Spinal cord (tissue), 9 donors: ENCODE measurements at regions not wholly inside any gene's neighbourhood (a gene's known extent, or its start where the extent isn't known, plus 50 kb on each side); places are given as distances from the start of the nearest gene placed in this dataset.

Experiments
- DNase-seq, 6 donors: peaks; one replicate each; pipeline versions ENCODE4 v3.0.0 to v3.0.0-alpha.2; 2013 to 2015; ENCODE audit warnings: low spot score in 6 of 6, low read depth in 4 of 6
- H3K27ac ChIP-seq: one replicate; pipeline ENCODE4 v1.5.1; 2013; ENCODE audit warnings: low read depth, low read length, control low read depth
- H3K27me3 ChIP-seq: one replicate; pipeline ENCODE4 v1.6.1; 2013; ENCODE audit warnings: low read length; ENCODE audit not compliant: control insufficient read depth, insufficient read depth
- H3K36me3 ChIP-seq: one replicate; pipeline ENCODE4 v1.6.1; 2013; ENCODE audit warnings: low read length; ENCODE audit not compliant: control insufficient read depth, insufficient read depth
- H3K4me1 ChIP-seq: one replicate; pipeline ENCODE4 v1.6.1; 2013; ENCODE audit warnings: low read length; ENCODE audit not compliant: control insufficient read depth, insufficient read depth
- H3K4me3 ChIP-seq: one replicate; pipeline ENCODE4 v1.5.1; 2013; ENCODE audit warnings: low read depth, low read length, control low read depth
- H3K9me3 ChIP-seq: one replicate; pipeline ENCODE4 v1.6.1; 2013; ENCODE audit warnings: low read length; ENCODE audit not compliant: control insufficient read depth, insufficient read depth
- WGBS: methylation state at CpG from one replicate; pipeline ENCODE4 v1.1.5; 2013; ENCODE audit warnings: missing lambda C conversion rate; ENCODE audit not compliant: insufficient coverage; 5-methylcytosine and 5-hydroxymethylcytosine counted together
- donor health status: healthy.

DNA sequence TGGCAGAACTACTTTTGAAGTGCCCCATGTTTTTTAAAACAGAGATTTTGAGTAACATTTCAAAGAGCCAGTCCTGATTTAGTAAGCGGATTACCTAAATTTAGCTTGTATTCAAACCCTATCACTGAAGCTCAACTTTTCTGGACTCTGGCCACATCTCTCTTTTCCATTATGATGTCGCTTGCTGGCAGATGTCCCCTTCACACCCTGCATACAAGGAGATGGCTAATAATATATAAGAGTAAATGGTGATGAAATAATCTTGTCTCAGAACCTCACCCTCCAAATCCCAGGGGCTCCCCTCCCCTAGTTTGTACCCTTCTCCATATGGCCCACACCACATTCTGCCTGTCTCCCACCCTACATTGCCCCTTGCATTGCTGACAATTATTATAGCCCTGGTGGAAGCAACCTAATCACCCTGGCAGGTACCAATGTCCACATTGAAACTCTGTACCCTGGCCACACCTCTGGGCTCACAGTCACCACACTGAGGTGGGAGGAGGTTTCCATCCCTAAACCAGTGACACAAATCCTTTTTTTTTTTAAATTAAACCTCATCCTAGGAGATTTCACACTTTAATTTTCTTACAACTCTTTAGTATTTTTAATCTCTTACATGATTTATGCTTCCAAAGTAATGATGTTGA is 106.0 kb upstream of the SYT6 start:
- Histone ChIP-seq H3K4me1 (no peaks in the 10 kb centered on the region), H3K27me3 (no peaks in the 10 kb centered on the region), H3K27ac (no peak overlapping the region), H3K4me3 (no peak overlapping the region), H3K36me3 (no peaks in the 10 kb centered on the region), H3K9me3 (no peaks in the 10 kb centered on the region)
- 88% methylated on average over 1 of the region's 2 CpGs for WGBS
- peak in 1 of 6 donors; percentile 19 for DNase-seq

DNA sequence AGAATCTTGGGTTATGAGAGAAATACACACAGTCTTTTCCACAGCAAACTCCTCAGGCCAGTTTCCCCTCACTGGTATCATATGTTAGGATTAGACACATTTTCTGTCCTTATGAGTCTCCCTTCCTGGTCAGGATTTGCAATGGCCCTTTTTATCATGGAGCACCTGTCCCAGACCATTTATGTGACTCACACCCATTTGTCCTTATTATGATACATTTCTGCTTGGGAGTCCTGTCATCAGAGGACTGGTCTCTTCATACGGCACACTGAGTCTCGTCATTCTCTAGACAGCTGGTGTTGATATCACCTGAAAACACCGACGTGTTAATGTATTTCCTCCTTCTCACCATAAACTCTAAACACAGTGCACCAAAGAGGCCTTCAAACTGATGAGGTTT is 105.0 kb upstream of the SYT6 start:
- no peak for DNase-seq
- Histone ChIP-seq H3K27me3 (no peaks in the 10 kb centered on the region), H3K4me1 (no peaks in the 10 kb centered on the region), H3K4me3 (no peak overlapping the region), H3K36me3 (no peaks in the 10 kb centered on the region), H3K9me3 (no peaks in the 10 kb centered on the region), H3K27ac (no peak overlapping the region)
- 88% methylated on average over 4 of the region's 4 CpGs for WGBS

- no peak for DNase-seq
- Histone ChIP-seq H3K9me3 (no peaks in the 10 kb centered on the region), H3K4me1 (no peaks in the 10 kb centered on the region), H3K27me3 (no peaks in the 10 kb centered on the region), H3K27ac (no peak overlapping the region), H3K36me3 (no peaks in the 10 kb centered on the region), H3K4me3 (no peak overlapping the region)
- no CpG with 5 or more reads among the region's 3 CpGs for WGBS
Observed at GRCh38 chr1:114258074-114258473, 104.4 kb upstream of the SYT6 start.

- no peak for DNase-seq
- Histone ChIP-seq H3K27me3 (no peaks in the 10 kb centered on the region), H3K27ac (no peak overlapping the region), H3K36me3 (no peaks in the 10 kb centered on the region), H3K4me3 (no peak overlapping the region), H3K4me1 (no peaks in the 10 kb centered on the region), H3K9me3 (no peaks in the 10 kb centered on the region)
- no CpG with 5 or more reads among the region's 1 CpG for WGBS
Observed at GRCh38 chr1:114257554-114257953, 103.9 kb upstream of the SYT6 start.

GRCh38 chr1:114253900-114254299 is 100.2 kb upstream of the SYT6 start:
- H3K4me3 ChIP-seq = no peak overlapping the region
- no peak overlapping the region for H3K27ac ChIP-seq
- no CpG with 5 or more reads among the region's 1 CpG for WGBS
- H3K36me3 ChIP-seq = no peaks in the 10 kb centered on the region
- no peaks in the 10 kb centered on the region for H3K4me1 ChIP-seq
- no peak for DNase-seq
- H3K27me3 ChIP-seq = no peaks in the 10 kb centered on the region
- no peaks in the 10 kb centered on the region for H3K9me3 ChIP-seq

DNA sequence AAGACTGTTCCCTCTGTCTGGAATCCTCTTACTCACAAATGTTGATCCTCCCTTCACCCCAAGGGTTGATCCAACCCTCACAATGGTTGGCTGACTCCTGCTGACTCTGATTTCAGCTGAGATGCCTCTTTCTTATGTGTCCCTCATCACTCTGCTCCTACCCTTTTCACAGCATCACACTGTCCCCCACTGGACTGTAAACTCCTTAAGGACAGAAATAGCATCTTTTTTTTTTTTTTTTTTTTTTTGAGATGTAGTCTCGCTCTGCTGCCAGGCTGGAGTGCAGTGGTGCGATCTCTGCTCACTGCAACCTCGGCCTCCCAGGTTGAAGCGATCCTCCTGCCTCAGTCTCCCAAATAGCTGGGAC is 97.9 kb upstream of the SYT6 start:
- DNase-seq = no peak
- Histone ChIP-seq H3K27ac (no peak overlapping the region), H3K9me3 (no peaks in the 10 kb centered on the region), H3K27me3 (no peaks in the 10 kb centered on the region), H3K4me3 (no peak overlapping the region), H3K36me3 (no peaks in the 10 kb centered on the region), H3K4me1 (no peaks in the 10 kb centered on the region)
- WGBS = 100% methylated on average over 1 of the region's 4 CpGs

DNA sequence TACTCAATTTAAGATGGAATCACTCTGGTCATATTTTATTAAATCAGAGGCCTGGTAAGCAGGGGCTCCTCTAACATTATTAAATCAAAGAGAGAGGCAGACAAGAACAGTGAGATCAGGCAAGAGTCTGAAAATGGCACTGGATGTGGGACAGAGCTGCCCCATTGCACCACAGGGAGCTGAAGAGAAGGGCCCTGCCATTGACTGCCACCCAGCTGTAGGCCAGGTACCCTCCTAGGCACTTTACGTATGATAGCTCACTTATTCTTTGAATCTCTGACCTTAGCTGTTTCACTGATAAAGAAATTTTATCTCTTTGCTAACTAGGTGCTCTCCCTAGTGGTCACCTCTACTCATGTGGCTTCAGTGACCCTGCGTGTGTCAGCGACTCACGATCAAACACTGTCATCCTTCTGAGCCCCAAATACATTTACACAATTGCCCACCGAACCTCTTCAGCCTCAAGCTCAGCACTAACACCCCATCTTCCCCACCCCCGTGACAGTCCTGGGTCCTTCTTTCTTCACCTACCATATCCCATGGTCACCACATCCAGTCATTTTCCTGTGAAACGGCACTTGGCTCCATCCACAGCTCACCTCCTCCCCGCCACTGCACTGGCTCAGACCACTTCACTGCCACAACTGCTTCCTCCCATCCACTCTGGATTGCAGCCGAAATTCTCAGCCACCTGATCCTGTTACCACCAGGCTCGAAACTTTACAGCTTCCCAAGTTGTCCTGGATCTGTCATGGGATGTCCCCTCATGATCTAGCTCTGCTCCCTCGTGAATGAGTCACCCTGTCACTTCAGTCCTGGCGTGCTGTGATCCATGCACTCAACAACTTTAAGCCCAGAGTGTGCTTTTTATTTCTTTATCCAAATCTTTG is 97.3 kb upstream of the SYT6 start:
- no peak for DNase-seq
- no peak overlapping the region for H3K27ac ChIP-seq
- 91% methylated on average over 12 of the region's 12 CpGs for WGBS

DNA sequence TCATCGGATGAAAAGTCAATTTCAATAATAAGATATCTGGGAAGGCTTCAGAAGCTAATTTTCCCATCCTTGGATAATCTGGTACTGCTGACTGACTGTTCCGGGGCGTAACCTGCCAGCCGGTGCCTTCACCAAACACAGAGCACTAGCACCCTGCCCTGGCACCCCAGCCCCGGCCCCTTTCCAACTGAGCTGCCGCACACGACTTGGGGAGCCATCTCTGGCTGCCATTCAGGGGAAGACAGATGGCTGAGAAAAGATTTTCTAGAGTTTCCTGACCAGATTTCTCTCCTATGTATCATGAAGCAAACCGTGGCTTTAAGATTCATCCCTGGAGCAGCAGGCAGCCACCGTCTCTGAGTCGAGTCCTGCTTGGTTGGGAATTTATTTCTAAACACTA is 96.0 kb upstream of the SYT6 start:
- peak in 1 of 6 donors; percentile 75 for DNase-seq
- no peaks in the 10 kb centered on the region for H3K9me3 ChIP-seq
- 53% methylated on average over 4 of the region's 10 CpGs for WGBS
- H3K27ac ChIP-seq = no peak overlapping the region
- no peaks in the 10 kb centered on the region for H3K4me1 ChIP-seq
- no peaks in the 10 kb centered on the region for H3K36me3 ChIP-seq
- no peaks in the 10 kb centered on the region for H3K27me3 ChIP-seq
- H3K4me3 ChIP-seq = no peak overlapping the region

More for the DNA sequence above, 97.3 kb upstream of the SYT6 start:
- Histone ChIP-seq H3K9me3 (no peaks in the 10 kb centered on the region), H3K27me3 (no peaks in the 10 kb centered on the region), H3K36me3 (no peaks in the 10 kb centered on the region), H3K4me1 (no peaks in the 10 kb centered on the region), H3K4me3 (no peak overlapping the region)

DNA sequence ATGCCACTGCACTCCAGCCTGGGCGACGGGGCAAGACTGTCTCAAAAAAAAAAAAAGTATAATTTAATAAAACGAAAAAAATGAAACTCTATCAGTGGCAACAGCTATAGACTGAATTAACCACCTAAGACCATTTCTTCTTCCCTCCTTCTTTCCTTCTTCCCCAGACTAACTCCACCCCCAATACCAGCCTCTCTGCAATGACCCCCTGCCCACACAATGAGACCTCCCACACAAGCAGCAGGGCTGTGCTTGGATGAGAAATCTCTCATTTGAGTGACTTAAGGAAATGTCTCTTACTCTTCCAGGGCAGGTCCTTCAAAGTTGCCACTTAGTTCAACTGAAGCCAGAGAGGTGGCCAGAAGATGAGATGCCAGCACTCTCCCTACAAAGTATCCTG is 94.5 kb upstream of the SYT6 start:
- WGBS = no CpG with 5 or more reads among the region's 3 CpGs
- H3K27ac ChIP-seq = no peak overlapping the region
- H3K4me1 ChIP-seq = no peaks in the 10 kb centered on the region
- no peak for DNase-seq
- no peaks in the 10 kb centered on the region for H3K36me3 ChIP-seq
- H3K4me3 ChIP-seq = no peak overlapping the region
- no peaks in the 10 kb centered on the region for H3K9me3 ChIP-seq
- no peaks in the 10 kb centered on the region for H3K27me3 ChIP-seq
